Esophagus squamous epithelium (tissue), 5 donors: ENCODE measurements at regions not wholly inside any gene's neighbourhood (a gene's known extent, or its start where the extent isn't known, plus 50 kb on each side); places are given as distances from the start of the nearest gene placed in this dataset.

Experiments used
- DNase-seq: peaks from one replicate; lab custom pipeline; 2025; lab: John Stamatoyannopoulos, UW
- H3K27ac ChIP-seq, 4 donors: fragments of 200-600 bp; sonication (generic); one replicate each; pipeline ENCODE4 v1.5.1; 2016 to 2019; ENCODE audit warnings: mild to moderate bottlenecking in 1 of 4
- H3K27me3 ChIP-seq, 4 donors: fragments of 200-600 bp; sonication (generic); 1 replicate in 3 of 4; 2 replicates in 1 of 4; pipeline versions ENCODE4 v1.5.1 to v1.6.0; 2017 to 2021; ENCODE audit warnings: antibody characterized with exemption in 1 of 4
- H3K36me3 ChIP-seq, 3 donors: fragments of 200-600 bp; sonication (generic); one replicate each; pipeline ENCODE4 v1.5.1; 2016 to 2019
- H3K4me1 ChIP-seq, 3 donors: fragments of 200-600 bp; sonication (generic); one replicate each; pipeline ENCODE4 v1.5.1; 2017 to 2019
- H3K4me3 ChIP-seq, 4 donors: fragments of 200-600 bp; sonication (generic); 1 replicate in 3 of 4; 2 replicates in 1 of 4; pipeline ENCODE4 v1.5.1; 2016 to 2019; ENCODE audit warnings: mild to moderate bottlenecking in 2 of 4, moderate library complexity in 1 of 4
- H3K9me3 ChIP-seq, 3 donors: fragments of 200-600 bp; sonication (generic); one replicate each; pipeline ENCODE4 v1.5.1; 2016 to 2019
- CTCF ChIP-seq, 6 experiments: fragments of 450-650 bp in 4 of 6; fragments of 200-600 bp in 2 of 6; sonication (generic) in 2 of 6; IDR thresholded peaks; one replicate each; pipeline ENCODE4 v1.5.1; 2016 to 2019; ENCODE audit warnings: antibody characterized with exemption in 6 of 6, mild to moderate bottlenecking in 4 of 6, moderate library complexity in 4 of 6
- POLR2A ChIP-seq, 4 donors: fragments of 450-650 bp; IDR thresholded peaks; one replicate each; pipeline ENCODE4 v1.6.1; 2017; ENCODE audit warnings: antibody characterized with exemption in 4 of 4, mild to moderate bottlenecking in 4 of 4, moderate library complexity in 3 of 4
- WGBS, 2 donors: methylation state at CpG; one replicate each; pipeline ENCODE4 v1.1.5; 2018; 5-methylcytosine and 5-hydroxymethylcytosine counted together
- intact Hi-C: fragments of 100-400 bp; cut with DNase I; formaldehyde crosslinking; loops from one replicate; pipeline ENCODE4 v1.15.0; 2022
- donor health status: DM: yes; HTN: yes; CAD: no.

GRCh38 chr3:162879021-162879562 is 1382.5 kb downstream of the OTOL1 start:
- 78 to 88% methylated on average over 1 of the region's 1 CpG for WGBS, 2 donors
- no peak for DNase-seq
- no peaks in the 10 kb centered on the region for H3K27me3 ChIP-seq
- intact Hi-C loops, result no loop called here
- TF ChIP-seq CTCF (IDR thresholded peaks at IDR 0.05) (no peak), POLR2A (IDR thresholded peaks at IDR 0.05) (no peak)
- H3K9me3 ChIP-seq, result no peaks in the 10 kb centered on the region
- H3K4me1 ChIP-seq, result no peaks in the 10 kb centered on the region
- H3K36me3 ChIP-seq, result no peaks in the 10 kb centered on the region
- H3K4me3 ChIP-seq, result no peak overlapping the region
- H3K27ac ChIP-seq, result no peak overlapping the region

- WGBS, 2 donors, result 70% methylated on average over 2 of the region's 2 CpGs; no CpG with 5 or more reads in 1 of the 2 donors
- H3K4me1 ChIP-seq, result no peaks in the 10 kb centered on the region
- H3K27me3 ChIP-seq, result no peaks in the 10 kb centered on the region
- no peak overlapping the region for H3K27ac ChIP-seq
- TF ChIP-seq CTCF (IDR thresholded peaks at IDR 0.05) (no peak), POLR2A (IDR thresholded peaks at IDR 0.05) (no peak)
- no peaks in the 10 kb centered on the region for H3K36me3 ChIP-seq
- intact Hi-C loops, result no loop called here
- no peak overlapping the region for H3K4me3 ChIP-seq
- H3K9me3 ChIP-seq, result no peaks in the 10 kb centered on the region
- DNase-seq, result no peak
Measured at GRCh38 chr3:162884373-162884772, 1387.8 kb downstream of the OTOL1 start.

- WGBS, 2 donors, result 41 to 51% methylated on average over 6 of the region's 6 CpGs
- intact Hi-C loops, result no loop called here
- no peak for DNase-seq
- H3K27me3 ChIP-seq, result no peaks in the 10 kb centered on the region
- TF ChIP-seq POLR2A (IDR thresholded peaks at IDR 0.05), result no peak
- TF ChIP-seq CTCF (IDR thresholded peaks at IDR 0.05), result no peak
- H3K4me3 ChIP-seq, result no peak overlapping the region
- no peak overlapping the region for H3K27ac ChIP-seq
- H3K36me3 ChIP-seq, result no peaks in the 10 kb centered on the region
- no peaks in the 10 kb centered on the region for H3K4me1 ChIP-seq
- no peaks in the 10 kb centered on the region for H3K9me3 ChIP-seq
Measured at GRCh38 chr3:162892921-162893793, 1396.5 kb downstream of the OTOL1 start.

GRCh38 chr3:162897291-162897690 is 1400.7 kb downstream of the OTOL1 start:
- Histone ChIP-seq H3K4me3 (no peak overlapping the region), H3K36me3 (no peaks in the 10 kb centered on the region), H3K27me3 (no peaks in the 10 kb centered on the region), H3K27ac (no peak overlapping the region), H3K9me3 (no peaks in the 10 kb centered on the region), H3K4me1 (no peaks in the 10 kb centered on the region)
- TF ChIP-seq POLR2A (IDR thresholded peaks at IDR 0.05) (no peak), CTCF (IDR thresholded peaks at IDR 0.05) (no peak)
- intact Hi-C loops, result no loop called here
- DNase-seq, result no peak

GRCh38 chr3:162932503-162932902 is 1435.9 kb downstream of the OTOL1 start:
- DNase-seq, result no peak
- WGBS, 2 donors, result 33 to 42% methylated on average over 2 of the region's 2 CpGs
- no peak overlapping the region for H3K4me3 ChIP-seq
- no peaks in the 10 kb centered on the region for H3K4me1 ChIP-seq
- H3K27ac ChIP-seq, result no peak overlapping the region
- H3K9me3 ChIP-seq, result no peaks in the 10 kb centered on the region
- no peaks in the 10 kb centered on the region for H3K36me3 ChIP-seq
- intact Hi-C loops, result no loop called here
- H3K27me3 ChIP-seq, result no peaks in the 10 kb centered on the region
- TF ChIP-seq CTCF (IDR thresholded peaks at IDR 0.05), result no peak
- no peak for TF ChIP-seq POLR2A (IDR thresholded peaks at IDR 0.05)
